ENCODE measurements at regions not wholly inside any gene's neighbourhood (a gene's known extent, or its start where the extent isn't known, plus 50 kb on each side); places are given as distances from the start of the nearest gene placed in this dataset.

GRCh38 chr3:31027914-31028313, 133.5 kb upstream of the GADL1 start:
- no peak for TF ChIP-seq CTCF (IDR thresholded peaks at IDR 0.05)
- TF ChIP-seq POLR2A (IDR thresholded peaks at IDR 0.05): no peak

Data from Peyer's patch (tissue), 4 donors.